ENCODE measurements at regions not wholly inside any gene's neighbourhood (a gene's known extent, or its start where the extent isn't known, plus 50 kb on each side); places are given as distances from the start of the nearest gene placed in this dataset.

- Mint-ChIP-seq H3K9me3 (peaks cover 0 to 1% (median 0%) of the 10 kb centered on the region in 7 donors), H3K4me3 (no peak overlapping the region), H3K27ac (no peak overlapping the region), H3K36me3 (no peaks in the 10 kb centered on the region), H3K4me1 (peaks cover 0 to 8% (median 3%) of the 10 kb centered on the region in 4 donors), H3K27me3 (peaks cover 44% of the 10 kb centered on the region)
- H3K9me3 ChIP-seq (ENCODE audit: control insufficient read depth in 2 of 2, low read length in 2 of 2) = no peaks in the 10 kb centered on the region
- peaks cover 4% of the 10 kb centered on the region for H3K27me3 ChIP-seq (ENCODE audit: control insufficient read depth, insufficient read depth, low read length)
- H3K4me1 ChIP-seq (ENCODE audit: control insufficient read depth, insufficient read depth, low read length, poor library complexity, severe bottlenecking) = peaks cover 3% of the 10 kb centered on the region
- no peaks in the 10 kb centered on the region for H3K36me3 ChIP-seq (ENCODE audit: control insufficient read depth, insufficient read depth, low read length)
- DNase-seq (no peak), ATAC-seq (ENCODE audit: low read depth in 2 of 2) (no peak)
- H3K4me3 ChIP-seq (ENCODE audit: low read depth, low read length) = no peak overlapping the region
- H3K27ac ChIP-seq (ENCODE audit: insufficient read depth, low read length, poor library complexity, severe bottlenecking) = no peak overlapping the region
These were observed 133.1 kb downstream of the LY86 start for GRCh38 chr6:6721606-6722005.

GRCh38 chr6:6722195-6722594 is 133.7 kb downstream of the LY86 start:
- DNase-seq (no peak), ATAC-seq (ENCODE audit: low read depth in 2 of 2) (no peak)
- H3K4me1 ChIP-seq (ENCODE audit: control insufficient read depth, insufficient read depth, low read length, poor library complexity, severe bottlenecking) = peaks cover 3% of the 10 kb centered on the region
- no peaks in the 10 kb centered on the region for H3K36me3 ChIP-seq (ENCODE audit: control insufficient read depth, insufficient read depth, low read length)
- Mint-ChIP-seq H3K9me3 (peaks cover 0 to 1% (median 0%) of the 10 kb centered on the region in 7 donors), H3K27me3 (peaks cover 49% of the 10 kb centered on the region), H3K4me1 (peaks cover 0 to 8% (median 3%) of the 10 kb centered on the region in 4 donors), H3K27ac (no peak overlapping the region), H3K4me3 (no peak overlapping the region), H3K36me3 (no peaks in the 10 kb centered on the region)
- no peaks in the 10 kb centered on the region for H3K9me3 ChIP-seq (ENCODE audit: control insufficient read depth in 2 of 2, low read length in 2 of 2)
- peaks cover 4% of the 10 kb centered on the region for H3K27me3 ChIP-seq (ENCODE audit: control insufficient read depth, insufficient read depth, low read length)
- no peak overlapping the region for H3K27ac ChIP-seq (ENCODE audit: insufficient read depth, low read length, poor library complexity, severe bottlenecking)
- no peak overlapping the region for H3K4me3 ChIP-seq (ENCODE audit: low read depth, low read length)

GRCh38 chr6:6723361-6723760 is 134.8 kb downstream of the LY86 start:
- H3K27ac Mint-ChIP-seq = no peak overlapping the region
- no peaks in the 10 kb centered on the region for H3K36me3 Mint-ChIP-seq
- H3K4me3 ChIP-seq (ENCODE audit: low read depth, low read length) = no peak overlapping the region
- no peak overlapping the region for H3K4me3 Mint-ChIP-seq
- H3K9me3 ChIP-seq (ENCODE audit: control insufficient read depth in 2 of 2, low read length in 2 of 2) = no peaks in the 10 kb centered on the region
- DNase-seq (no peak), ATAC-seq (ENCODE audit: low read depth in 2 of 2) (no peak)
- no peak overlapping the region for H3K27ac ChIP-seq (ENCODE audit: insufficient read depth, low read length, poor library complexity, severe bottlenecking)
- peaks cover 0 to 8% (median 1%) of the 10 kb centered on the region in 4 donors for H3K4me1 Mint-ChIP-seq
- no peaks in the 10 kb centered on the region for H3K36me3 ChIP-seq (ENCODE audit: control insufficient read depth, insufficient read depth, low read length)
- H3K27me3 ChIP-seq (ENCODE audit: control insufficient read depth, insufficient read depth, low read length) = peaks cover 4% of the 10 kb centered on the region
- peaks cover 0 to 1% (median 0%) of the 10 kb centered on the region in 7 donors for H3K9me3 Mint-ChIP-seq
- H3K4me1 ChIP-seq (ENCODE audit: control insufficient read depth, insufficient read depth, low read length, poor library complexity, severe bottlenecking) = peaks cover 3% of the 10 kb centered on the region
- H3K27me3 Mint-ChIP-seq = peaks cover 49% of the 10 kb centered on the region

- Mint-ChIP-seq H3K9me3 (peaks cover 0 to under 1% (median 0%) of the 10 kb centered on the region in 7 donors), H3K36me3 (no peaks in the 10 kb centered on the region), H3K4me3 (peak overlapping the region in 1 of 4 donors; percentile 80), H3K27me3 (peaks cover 44% of the 10 kb centered on the region), H3K27ac (peak overlapping the region in 1 of 3 donors; percentile 66), H3K4me1 (peaks cover 0 to 8% (median 1%) of the 10 kb centered on the region in 4 donors)
- Histone ChIP-seq H3K4me3 (ENCODE audit: low read depth, low read length) (no peak overlapping the region), H3K27me3 (ENCODE audit: control insufficient read depth, insufficient read depth, low read length) (peaks cover 4% of the 10 kb centered on the region), H3K36me3 (ENCODE audit: control insufficient read depth, insufficient read depth, low read length) (no peaks in the 10 kb centered on the region), H3K4me1 (ENCODE audit: control insufficient read depth, insufficient read depth, low read length, poor library complexity, severe bottlenecking) (peaks cover 3% of the 10 kb centered on the region), H3K27ac (ENCODE audit: insufficient read depth, low read length, poor library complexity, severe bottlenecking) (no peak overlapping the region), H3K9me3 (ENCODE audit: control insufficient read depth in 2 of 2, low read length in 2 of 2) (no peaks in the 10 kb centered on the region)
- ATAC-seq (ENCODE audit: low read depth in 2 of 2) = no peak
- no peak for DNase-seq
These were observed 135.5 kb downstream of the LY86 start for GRCh38 chr6:6723921-6724538.

- Mint-ChIP-seq H3K27ac (peak overlapping the region; percentile 2 to 66 (median 62)), H3K4me1 (peaks cover 0 to 8% (median 1%) of the 10 kb centered on the region in 4 donors), H3K9me3 (no peaks in the 10 kb centered on the region), H3K27me3 (peaks cover 42% of the 10 kb centered on the region), H3K36me3 (no peaks in the 10 kb centered on the region), H3K4me3 (peak overlapping the region in 2 of 4 donors; percentile 71 to 80)
- H3K36me3 ChIP-seq (ENCODE audit: control insufficient read depth, insufficient read depth, low read length) = no peaks in the 10 kb centered on the region
- H3K4me1 ChIP-seq (ENCODE audit: control insufficient read depth, insufficient read depth, low read length, poor library complexity, severe bottlenecking) = peaks cover 3% of the 10 kb centered on the region
- no peak overlapping the region for H3K27ac ChIP-seq (ENCODE audit: insufficient read depth, low read length, poor library complexity, severe bottlenecking)
- H3K4me3 ChIP-seq (ENCODE audit: low read depth, low read length) = no peak overlapping the region
- DNase-seq (peak; percentile 7 to 50 (median 44)), ATAC-seq (ENCODE audit: low read depth in 2 of 2) (peak; percentile 43 to 71)
- H3K9me3 ChIP-seq (ENCODE audit: control insufficient read depth in 2 of 2, low read length in 2 of 2) = no peaks in the 10 kb centered on the region
- H3K27me3 ChIP-seq (ENCODE audit: control insufficient read depth, insufficient read depth, low read length) = peaks cover 4% of the 10 kb centered on the region
These were observed 136.3 kb downstream of the LY86 start for GRCh38 chr6:6724539-6725467.

GRCh38 chr6:6725468-6726209 is 137.1 kb downstream of the LY86 start:
- Mint-ChIP-seq H3K9me3 (no peaks in the 10 kb centered on the region), H3K27me3 (peaks cover 50% of the 10 kb centered on the region), H3K36me3 (no peaks in the 10 kb centered on the region), H3K27ac (no peak overlapping the region), H3K4me1 (peaks cover 0 to 8% (median 1%) of the 10 kb centered on the region in 4 donors), H3K4me3 (peak overlapping the region in 1 of 4 donors; percentile 31)
- Histone ChIP-seq H3K9me3 (ENCODE audit: control insufficient read depth in 2 of 2, low read length in 2 of 2) (no peaks in the 10 kb centered on the region), H3K27ac (ENCODE audit: insufficient read depth, low read length, poor library complexity, severe bottlenecking) (no peak overlapping the region), H3K4me3 (ENCODE audit: low read depth, low read length) (no peak overlapping the region), H3K36me3 (ENCODE audit: control insufficient read depth, insufficient read depth, low read length) (no peaks in the 10 kb centered on the region), H3K4me1 (ENCODE audit: control insufficient read depth, insufficient read depth, low read length, poor library complexity, severe bottlenecking) (peaks cover 3% of the 10 kb centered on the region), H3K27me3 (ENCODE audit: control insufficient read depth, insufficient read depth, low read length) (peaks cover 4% of the 10 kb centered on the region)
- no peak for DNase-seq
- ATAC-seq (ENCODE audit: low read depth in 2 of 2) = no peak

GRCh38 chr6:6728169-6728941 is 139.8 kb downstream of the LY86 start:
- H3K36me3 ChIP-seq (ENCODE audit: control insufficient read depth, insufficient read depth, low read length) = no peaks in the 10 kb centered on the region
- no peak overlapping the region for H3K4me3 ChIP-seq (ENCODE audit: low read depth, low read length)
- Mint-ChIP-seq H3K27ac (no peak overlapping the region), H3K36me3 (no peaks in the 10 kb centered on the region), H3K4me1 (peaks cover 0 to 8% (median 1%) of the 10 kb centered on the region in 4 donors), H3K9me3 (no peaks in the 10 kb centered on the region), H3K27me3 (peaks cover 34% of the 10 kb centered on the region), H3K4me3 (no peak overlapping the region)
- DNase-seq (no peak), ATAC-seq (ENCODE audit: low read depth in 2 of 2) (no peak)
- H3K27me3 ChIP-seq (ENCODE audit: control insufficient read depth, insufficient read depth, low read length) = peaks cover 4% of the 10 kb centered on the region
- peaks cover 3% of the 10 kb centered on the region for H3K4me1 ChIP-seq (ENCODE audit: control insufficient read depth, insufficient read depth, low read length, poor library complexity, severe bottlenecking)
- H3K27ac ChIP-seq (ENCODE audit: insufficient read depth, low read length, poor library complexity, severe bottlenecking) = no peak overlapping the region
- H3K9me3 ChIP-seq (ENCODE audit: control insufficient read depth in 2 of 2, low read length in 2 of 2) = no peaks in the 10 kb centered on the region

All from CD4-positive, CD25-positive, alpha-beta regulatory T cell (primary cell).